COLO668 (cell line): ENCODE measurements at regions not wholly inside any gene's neighbourhood (a gene's known extent, or its start where the extent isn't known, plus 50 kb on each side); places are given as distances from the start of the nearest gene placed in this dataset.
"Not testable (repeated sequence)": the region's sequence is repeated elsewhere in the genome, so short reads cannot be mapped to it uniquely, and the experiment has no call there.

ENCODE experiments used
- DNase-seq: peaks from one replicate; lab custom pipeline; 2025; ENCODE audit not compliant: unreplicated experiment; lab: John Stamatoyannopoulos, UW

DNA sequence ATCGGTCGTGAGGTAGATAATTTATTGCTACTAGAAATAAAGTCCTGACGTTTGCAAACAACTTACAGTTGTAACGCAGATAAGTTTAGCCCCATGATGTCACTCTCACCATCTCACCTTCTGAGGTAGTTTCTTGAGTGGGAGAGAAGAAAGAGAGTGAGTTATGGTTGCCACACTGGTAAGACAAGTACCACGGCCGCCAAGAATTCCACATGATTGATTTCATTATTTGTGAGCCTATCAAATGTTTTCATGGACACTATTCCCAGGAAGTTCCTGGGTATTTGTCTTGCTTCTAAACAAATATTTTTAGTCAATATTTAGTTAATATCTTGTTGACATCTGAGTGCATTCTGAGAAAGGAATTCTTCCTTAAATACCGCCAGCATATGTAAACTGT lies 339.4 kb upstream of the KIAA1217 start:
- no peak for DNase-seq

DNA sequence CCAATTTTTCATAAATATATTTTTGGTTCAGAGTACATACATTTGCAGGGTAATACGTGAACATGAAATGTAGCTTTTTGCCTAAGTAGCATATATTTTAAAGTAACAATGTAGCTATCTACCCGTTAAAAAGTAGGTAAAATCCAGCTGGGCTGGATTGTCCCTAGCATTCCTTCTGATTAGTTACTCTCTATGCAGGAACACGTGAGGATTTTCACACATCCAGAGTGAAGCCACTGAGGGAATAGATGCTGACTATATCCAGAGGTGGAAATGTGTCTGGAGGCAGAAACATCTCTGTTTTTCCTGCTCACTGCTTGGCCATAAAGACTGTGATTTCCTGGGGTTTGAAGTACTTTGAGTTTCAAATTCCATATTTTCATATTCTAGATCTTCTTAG lies 338.9 kb upstream of the KIAA1217 start:
- no peak for DNase-seq

DNA sequence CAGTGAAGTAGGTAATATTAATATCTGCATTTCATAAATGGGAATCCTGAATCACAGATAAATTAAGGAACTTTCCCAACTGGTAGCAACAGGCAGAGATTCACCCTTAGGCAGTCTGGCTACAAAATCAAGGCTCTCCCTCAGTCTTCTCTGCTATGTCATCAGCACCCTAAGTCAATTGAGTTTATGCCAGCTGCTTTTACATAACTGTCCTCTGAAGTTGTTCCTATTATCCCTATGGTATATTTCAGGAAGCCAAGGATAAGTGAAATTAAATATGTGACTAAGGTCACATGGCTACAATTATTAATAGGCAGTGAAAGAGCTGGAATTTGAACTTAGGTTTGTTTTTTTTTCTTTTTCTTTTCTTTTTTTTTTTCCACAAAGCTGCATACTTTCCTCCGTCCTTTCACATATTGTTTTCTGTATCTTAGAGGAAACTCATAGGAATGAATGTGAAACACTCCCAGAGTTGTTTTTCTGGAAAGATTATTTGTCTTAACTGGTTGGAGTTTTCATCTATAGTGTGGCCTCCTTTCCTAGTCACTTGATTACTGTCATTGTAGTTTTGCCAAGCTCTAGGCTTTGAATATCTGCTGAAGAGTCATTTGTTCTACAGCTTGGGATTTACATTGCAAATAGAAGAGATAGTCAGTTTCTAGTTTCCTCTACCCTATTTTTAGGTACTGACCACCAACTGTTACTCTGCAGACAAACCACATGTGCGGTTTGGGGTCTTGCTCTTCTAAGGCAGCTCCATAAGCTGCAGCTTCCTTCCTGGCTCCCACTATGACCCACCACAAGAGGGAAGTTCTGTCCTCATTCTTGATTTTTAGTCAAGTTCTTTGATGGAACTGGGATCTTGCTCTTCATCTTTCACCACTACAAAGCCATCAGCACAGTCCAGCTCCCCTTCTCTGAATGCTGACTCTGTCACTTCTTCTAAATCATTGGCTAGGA lies 338.0 kb upstream of the KIAA1217 start:
- no peak for DNase-seq

DNA sequence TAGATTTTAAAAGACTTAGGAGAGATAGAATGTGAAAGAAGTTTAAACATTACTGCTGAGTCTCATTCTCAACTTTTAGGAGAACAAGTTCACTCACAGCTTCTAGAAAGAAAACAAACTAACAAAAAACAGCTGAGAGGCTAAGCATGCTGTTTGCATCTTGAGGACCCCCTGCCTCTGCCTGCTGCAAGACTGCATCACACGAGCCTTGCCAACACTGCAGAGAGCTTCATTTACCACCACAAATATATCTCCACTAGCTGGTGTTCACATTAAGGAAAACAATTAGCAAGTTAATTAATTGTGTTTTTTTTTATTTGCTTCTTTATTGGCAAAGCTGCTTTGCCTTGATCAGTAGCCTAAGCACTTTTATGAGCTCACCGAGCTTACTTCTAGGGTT lies 336.6 kb upstream of the KIAA1217 start:
- DNase-seq = no peak

DNA sequence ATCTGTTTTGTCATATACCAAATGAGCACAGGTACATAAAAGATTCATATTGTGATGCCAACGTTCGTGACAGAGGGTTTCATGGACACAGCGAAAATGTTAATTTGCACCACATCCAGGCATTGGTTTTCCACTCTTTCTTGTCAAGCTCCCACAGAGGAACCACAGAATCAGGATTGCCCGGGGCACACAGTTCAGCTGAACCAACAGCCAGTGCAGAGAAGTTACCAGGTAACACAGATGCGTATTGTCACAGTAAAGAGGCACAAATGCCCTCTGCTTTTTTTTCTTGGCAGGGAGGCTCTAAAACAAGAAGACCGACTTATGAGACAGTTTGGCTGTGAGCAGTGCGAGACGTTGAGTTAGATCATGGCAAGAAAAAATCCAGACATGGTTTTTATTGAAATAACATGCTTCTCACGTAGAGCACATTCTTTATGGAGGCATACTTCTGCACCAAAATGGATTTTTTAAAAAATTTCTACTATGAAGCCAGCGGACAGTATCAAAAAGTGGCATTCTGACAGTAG lies 331.1 kb upstream of the KIAA1217 start:
- DNase-seq = no peak

DNA sequence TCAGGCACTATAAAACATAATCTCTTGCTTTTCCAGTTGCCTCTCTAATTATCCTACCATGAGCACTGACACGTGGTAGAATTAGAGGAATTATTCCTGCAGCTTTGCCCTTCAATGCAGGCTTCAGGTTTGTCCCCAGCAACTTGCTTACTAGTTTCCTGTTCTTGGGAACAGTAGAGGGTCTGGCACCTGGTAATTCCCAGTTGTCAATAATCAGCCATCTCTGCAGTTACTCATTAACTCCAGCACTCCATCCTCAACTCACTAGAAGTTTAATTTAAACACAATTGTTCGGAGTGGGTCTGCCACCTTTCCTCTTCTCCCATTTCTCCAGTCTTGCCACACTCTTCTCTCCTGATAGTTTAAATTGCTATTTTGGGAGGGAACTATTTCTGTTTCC lies 324.3 kb upstream of the KIAA1217 start:
- no peak for DNase-seq

DNA sequence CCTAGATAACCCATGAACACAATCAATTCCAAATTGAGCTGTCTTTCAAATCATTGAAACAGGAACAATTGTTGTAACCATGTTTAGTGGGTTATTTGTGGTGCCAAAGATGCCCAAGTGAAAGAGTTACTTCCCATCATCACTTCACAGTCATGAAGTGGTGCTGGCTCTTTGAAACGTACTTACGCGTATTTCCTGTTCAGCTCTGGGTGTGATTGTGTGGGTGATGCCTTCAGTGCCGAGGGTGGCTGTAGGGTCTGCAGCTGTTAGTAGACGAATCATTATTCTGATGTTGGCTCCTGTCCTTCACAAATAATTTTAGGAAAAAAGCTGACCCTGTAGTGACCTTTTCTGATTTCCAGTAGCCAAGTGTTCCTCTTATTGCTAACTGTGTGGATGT lies 323.1 kb upstream of the KIAA1217 start:
- no peak for DNase-seq

DNA sequence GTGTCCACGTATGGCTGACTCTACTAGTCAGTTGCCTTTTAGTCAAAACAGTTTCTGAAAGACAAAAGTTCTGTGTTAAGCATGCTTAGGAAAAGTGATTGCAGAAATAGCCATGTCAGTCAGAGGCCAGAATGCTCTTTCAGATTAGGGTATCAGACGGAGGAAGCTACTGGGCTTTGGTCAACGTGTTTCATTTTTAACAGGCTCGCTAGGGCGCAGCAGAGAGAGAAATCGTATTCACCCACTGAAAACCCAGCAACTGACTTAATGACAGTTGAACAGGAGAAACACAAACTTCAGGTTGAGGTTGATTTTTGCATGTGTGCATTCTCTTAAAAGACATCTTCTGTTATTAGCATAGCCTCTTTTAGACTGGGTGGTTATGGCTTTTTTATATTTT lies 322.6 kb upstream of the KIAA1217 start:
- no peak for DNase-seq

DNA sequence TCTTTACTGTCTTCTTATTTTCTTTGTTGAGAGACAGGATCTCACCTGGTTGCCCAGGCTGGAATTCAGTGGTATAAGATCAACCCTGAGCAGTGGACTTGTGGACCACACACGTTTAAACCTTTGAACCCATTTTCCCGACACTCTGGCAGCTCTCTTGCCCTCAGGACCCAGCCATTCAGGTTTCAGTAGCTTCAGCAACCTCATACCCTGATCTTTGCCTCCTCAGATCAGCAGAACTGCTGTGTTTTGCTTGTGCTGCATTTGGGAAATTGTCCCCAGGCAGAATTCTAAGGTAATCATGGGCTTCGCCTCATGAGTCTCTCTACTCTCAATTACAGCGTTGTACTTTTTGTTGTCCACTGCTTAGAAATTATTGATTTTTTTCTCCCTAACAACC lies 317.6 kb upstream of the KIAA1217 start:
- DNase-seq = no peak

DNA sequence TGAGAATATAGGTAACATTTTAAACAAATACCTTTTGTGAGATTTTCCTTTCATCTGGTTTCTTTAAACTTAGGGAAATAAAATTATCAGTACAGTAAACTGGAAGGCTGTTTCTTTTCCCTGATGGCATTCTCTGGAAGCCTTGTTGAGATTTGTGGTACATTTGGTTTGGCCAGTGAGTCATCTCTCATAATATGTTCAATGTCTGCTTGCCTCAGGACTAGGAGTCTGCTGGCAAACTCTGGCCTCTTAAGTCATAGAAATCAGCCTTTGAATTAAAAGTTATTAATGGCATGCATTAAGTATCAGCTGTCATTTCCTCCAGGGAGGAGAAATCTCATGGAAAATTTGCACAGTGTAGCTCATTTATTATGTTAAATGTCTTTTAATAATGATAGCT lies 316.6 kb upstream of the KIAA1217 start:
- no peak for DNase-seq

DNA sequence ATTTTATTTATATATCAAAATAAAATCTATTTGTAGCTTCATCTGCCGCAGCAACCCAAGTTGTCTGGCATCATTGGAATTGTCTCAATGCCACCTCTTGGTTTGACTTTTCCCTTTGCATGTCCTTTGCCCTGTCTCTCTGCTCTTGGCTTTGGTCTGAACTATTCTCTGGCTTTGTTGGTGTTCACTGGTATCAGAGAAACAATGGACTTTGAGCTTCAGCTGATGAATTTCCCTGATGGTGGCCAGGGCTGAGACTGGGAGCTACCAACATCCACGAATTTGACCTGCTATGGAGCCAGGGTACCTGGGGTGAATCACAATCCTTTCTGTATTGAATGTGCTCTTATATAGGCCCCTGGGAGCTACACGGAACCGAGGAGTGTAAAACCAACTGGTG lies 311.7 kb upstream of the KIAA1217 start:
- DNase-seq = no peak

DNA sequence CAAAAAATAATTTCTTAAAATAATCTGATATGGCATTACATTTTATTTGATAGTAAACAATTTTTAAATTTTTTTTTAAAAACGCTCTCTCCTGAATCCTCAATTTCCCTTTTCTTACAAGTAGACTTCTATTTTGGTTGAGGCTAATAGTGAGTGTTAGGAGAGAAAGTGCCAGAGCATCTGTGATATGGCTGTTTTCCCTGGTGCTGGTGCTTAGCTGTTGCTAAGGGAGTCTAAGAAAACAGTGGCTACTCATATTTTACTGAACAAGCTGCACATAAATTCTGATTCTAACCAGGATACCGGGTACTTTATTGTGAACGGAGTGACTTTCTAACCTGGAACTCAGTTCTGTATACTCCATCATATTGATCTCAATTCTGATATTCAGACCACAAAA lies 311.1 kb upstream of the KIAA1217 start:
- no peak for DNase-seq

DNA sequence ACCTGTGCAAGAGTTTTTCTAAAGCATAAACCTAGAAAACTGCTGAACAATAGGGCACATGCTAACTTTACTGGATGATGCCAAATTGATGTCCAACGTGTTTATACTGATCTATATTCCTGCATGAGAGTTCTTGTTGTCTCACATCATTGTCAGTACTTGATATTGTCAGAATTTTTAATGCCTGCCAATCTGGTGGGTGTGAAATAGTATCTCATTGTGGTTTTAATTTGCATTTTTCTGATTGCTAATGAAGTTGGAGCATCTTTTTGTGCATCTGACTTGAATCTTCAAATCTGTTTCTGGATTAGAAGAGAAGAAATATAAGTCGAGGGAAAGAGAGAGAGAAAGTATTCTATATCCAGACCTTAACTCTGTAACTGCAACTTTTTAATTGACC lies 309.8 kb upstream of the KIAA1217 start:
- DNase-seq = no peak

DNA sequence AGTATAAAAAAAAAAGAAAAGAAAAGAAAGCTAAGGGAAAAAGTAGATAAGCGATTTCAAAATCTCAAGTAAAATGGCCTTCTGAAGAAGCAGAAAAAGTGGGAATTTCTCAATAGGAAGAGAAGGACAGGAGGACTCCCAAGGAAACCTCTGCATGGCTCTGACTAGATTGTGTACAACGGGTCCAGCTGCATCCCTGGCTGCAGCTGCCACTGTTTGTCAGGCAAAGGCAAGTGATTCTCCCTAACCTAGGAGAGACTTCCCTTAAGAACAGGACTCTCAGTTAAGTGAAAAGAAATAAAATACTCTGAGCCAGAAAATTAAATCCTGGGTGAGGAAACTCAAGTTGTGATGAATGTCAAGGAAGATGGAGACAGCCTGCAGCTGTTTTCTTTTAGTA lies 298.6 kb upstream of the KIAA1217 start:
- DNase-seq = no peak

DNA sequence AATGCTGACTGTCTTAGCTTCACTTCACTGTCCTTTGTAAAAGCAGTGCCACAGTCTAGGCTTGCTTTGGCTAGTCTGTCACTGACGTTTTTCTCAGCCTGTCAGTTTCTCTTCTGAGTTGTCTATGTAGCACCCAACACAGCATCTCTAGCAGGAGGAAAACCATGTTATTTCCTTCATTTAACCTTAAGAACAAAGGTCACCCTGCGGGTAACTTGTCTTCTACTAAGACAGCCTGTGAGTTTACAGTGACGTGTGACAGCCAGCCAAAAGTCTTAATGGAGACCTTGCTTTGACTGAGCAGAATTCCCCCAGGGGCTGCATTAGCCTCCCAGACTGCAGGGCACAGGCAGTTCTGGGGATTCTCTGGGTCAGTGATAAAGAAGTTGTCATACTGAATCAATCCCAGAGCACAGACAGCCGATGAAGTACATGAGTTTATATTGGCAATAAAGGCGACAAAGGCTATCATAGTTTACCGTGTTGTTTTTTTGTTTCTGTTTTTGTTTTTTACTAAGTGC lies 296.0 kb upstream of the KIAA1217 start:
- DNase-seq = no peak

DNA sequence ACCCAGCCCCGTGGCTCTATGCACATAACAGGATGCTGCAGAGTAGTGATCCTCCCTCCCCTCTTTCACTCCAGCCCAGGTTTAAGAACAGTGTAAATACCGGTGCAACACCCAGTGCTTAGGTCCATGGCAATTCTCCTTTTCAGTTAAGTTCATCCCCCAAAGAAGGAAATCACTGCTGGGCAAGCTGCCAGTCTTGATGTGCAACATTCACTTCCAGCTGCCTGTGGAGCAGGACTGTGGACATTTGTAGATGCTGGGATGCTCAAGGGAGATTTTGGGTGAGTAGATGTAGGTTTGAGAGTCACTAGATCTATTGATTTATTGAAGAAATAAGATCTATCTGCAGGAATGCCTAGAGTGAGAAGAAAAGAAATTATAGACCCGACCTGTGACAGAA lies 294.3 kb upstream of the KIAA1217 start:
- no peak for DNase-seq

DNA sequence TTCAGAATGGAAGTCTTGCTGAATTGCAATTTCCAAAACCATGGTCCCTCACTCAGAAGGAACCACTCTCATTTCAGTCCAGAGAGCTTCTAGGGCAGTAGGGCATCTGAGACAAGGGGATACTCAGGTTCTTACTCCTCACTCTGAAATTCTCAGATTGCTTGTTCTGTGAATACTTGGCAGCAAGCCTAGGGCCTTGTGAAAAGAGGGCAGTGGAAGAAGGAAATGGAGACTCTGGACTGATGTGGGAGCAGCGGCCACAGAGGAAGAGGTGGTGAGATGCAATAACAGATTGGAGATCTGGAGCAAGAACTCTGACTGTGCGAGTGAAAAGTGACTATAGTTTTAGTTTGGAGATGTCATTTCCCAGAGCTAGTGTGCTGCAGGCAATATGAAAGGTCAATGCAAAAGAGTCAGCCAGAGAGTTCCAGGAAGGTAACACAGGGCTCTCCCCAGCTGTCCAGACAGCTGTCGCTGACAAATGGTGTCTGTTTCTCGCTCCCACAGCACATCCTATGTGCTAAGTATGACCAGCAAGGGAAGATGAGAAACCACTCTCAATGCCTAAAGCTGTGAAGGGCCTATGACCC lies 291.6 kb upstream of the KIAA1217 start:
- DNase-seq = no peak

DNA sequence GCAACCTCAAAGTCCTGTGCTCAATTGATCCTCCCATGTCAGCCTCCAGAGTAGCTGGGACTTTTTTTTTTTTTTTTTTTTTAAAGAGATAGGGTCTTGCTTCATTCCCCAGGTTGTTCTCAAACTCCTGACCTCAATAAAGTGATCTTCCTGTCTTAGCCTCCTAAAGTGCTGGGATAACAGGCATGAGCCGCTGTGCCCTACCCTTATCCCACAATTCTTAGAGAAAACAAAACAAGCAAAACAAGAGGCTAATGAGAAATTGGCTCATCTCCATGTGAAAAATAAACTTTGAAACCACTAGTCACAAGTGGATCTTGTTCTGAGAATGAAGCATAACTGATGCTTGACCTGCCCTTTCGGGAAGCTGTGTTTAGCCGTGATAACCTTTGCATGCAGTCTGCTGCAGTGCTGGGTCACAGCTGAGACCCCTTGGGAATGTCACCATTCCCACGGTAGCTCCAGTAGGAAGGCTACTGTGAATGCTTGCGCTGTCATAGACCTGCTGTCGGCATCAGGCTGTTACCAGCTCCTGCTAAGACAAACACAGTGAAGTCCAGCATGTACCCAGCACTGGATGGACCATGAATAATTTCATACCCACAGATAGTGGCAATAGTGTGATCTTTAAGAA lies 290.7 kb upstream of the KIAA1217 start:
- DNase-seq = no peak

DNA sequence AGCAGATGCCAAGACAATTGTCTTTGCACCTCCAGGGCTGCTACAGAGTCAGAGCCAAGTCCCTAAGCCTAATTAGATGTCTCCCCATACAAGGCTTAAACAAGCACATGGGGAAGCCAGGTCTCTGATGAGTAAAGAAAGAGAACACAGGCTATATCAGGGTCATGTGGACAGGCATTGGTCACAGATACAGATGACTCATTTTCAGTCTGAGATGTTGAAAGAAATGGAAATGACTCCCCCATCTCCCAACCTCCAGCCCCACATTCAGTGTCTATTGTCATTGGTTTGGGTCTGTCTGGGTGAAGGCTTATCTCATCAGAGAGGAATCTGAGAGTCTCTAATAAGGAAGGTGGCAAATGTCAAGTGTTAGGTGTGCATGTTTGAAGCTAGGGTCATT lies 290.1 kb upstream of the KIAA1217 start:
- DNase-seq = no peak

DNA sequence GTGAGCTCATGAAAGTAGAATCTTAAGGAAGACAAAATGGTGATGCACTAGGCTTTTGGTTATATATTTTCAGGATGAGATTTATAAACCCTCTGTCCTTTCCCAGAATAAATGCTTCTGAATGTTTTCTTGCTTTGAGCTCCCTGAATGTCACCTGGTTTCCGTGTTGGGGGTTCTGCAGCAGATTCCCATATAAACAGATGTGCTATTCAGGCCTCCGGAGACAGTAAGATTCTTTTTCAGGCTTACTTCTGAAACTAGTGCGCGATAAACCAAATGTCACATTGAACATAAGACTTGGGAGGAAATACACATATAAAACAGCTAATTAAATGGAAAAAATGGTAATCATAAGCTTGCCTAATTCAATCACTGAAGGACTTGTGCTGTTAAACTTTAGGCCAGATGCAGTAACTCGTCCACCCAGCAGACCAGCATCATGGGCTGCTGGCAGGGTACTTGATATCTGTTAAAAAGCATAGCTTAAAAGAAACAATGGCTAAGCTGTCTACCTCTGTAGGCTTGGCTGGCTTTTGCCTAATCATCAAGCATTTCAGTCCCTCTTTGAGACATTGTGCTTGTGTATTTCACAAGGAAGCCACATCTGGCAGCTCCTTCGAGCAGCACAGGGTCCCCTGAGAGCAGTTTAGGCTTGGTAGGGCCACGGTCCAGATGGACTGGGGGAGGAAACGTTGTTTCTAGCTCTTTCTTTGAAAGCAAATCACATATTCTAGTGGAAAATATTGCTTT lies 281.2 kb upstream of the KIAA1217 start:
- DNase-seq = no peak

DNA sequence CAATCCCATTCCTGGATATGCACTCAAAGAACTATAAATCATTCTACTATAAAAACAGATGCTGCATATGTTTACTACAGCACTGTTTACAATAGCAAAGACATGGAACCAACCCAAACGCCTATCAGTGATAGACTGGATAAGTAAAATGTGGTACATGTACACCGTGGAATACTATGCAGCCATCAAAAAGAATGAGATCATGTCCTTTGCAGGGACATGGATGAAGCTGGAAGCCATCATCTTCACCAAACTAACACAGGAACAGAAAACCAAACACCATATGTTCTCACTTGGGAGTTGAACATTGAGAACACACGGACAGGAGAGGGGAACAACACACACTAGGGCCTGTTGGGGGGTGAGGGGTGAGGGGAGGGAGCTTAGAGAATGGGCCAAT lies 274.9 kb upstream of the KIAA1217 start:
- not testable (repeated sequence) for DNase-seq
